ENCODE measurements at regions not wholly inside any gene's neighbourhood (a gene's known extent, or its start where the extent isn't known, plus 50 kb on each side); places are given as distances from the start of the nearest gene placed in this dataset.
"Not testable (repeated sequence)": the region's sequence is repeated elsewhere in the genome, so short reads cannot be mapped to it uniquely, and the experiment has no call there.

GRCh38 chr4:175093055-175093454, 174.9 kb downstream of the ADAM29 start:
- not testable (repeated sequence) for TF ChIP-seq CTCF, POLR2A (IDR thresholded peaks at IDR 0.05)

Measured in adrenal gland (tissue), 5 donors.